ENCODE measurements at regions not wholly inside any gene's neighbourhood (a gene's known extent, or its start where the extent isn't known, plus 50 kb on each side); places are given as distances from the start of the nearest gene placed in this dataset.

- H3K27ac ChIP-seq, result no peak overlapping the region
- H3K27me3 ChIP-seq, result no peaks in the 10 kb centered on the region
- in situ Hi-C loops (cut with MboI; ENCODE audit: low pct_ligation_motif_present in 1 of 4, low pct_unique_long_range_greater_than_20kb in 1 of 4, low sequenced_read_pairs in 3 of 4), result no loop called here
- H3K4me3 ChIP-seq, result no peak overlapping the region
- TF ChIP-seq EP300 (IDR thresholded peaks at IDR 0.05; ENCODE audit: low read depth), result no peak
- TF ChIP-seq POLR2A (IDR thresholded peaks at IDR 0.05), result no peak
- no peak for TF ChIP-seq CTCF (IDR thresholded peaks at IDR 0.05)
- TF ChIP-seq POLR2AphosphoS5 (IDR thresholded peaks at IDR 0.05), result no peak
- intact Hi-C loops (cut with DNase I; ENCODE audit: low total_unique reads), result no loop called here
- H3K9me3 ChIP-seq, result no peaks in the 10 kb centered on the region
- 59 to 62% methylated on average over 1 of the region's 1 CpG for WGBS, 2 donors (ENCODE audit: low coverage in 1 of 2)
- H3K4me1 ChIP-seq, result no peaks in the 10 kb centered on the region
- DNase-seq, result no peak
- H3K36me3 ChIP-seq, result no peaks in the 10 kb centered on the region
Observed at GRCh38 chr11:109193880-109194279, 228.1 kb upstream of the C11orf87 start.

- intact Hi-C loops (cut with DNase I; ENCODE audit: low total_unique reads) (no loop called here), in situ Hi-C loops (cut with MboI; ENCODE audit: low pct_ligation_motif_present in 1 of 4, low pct_unique_long_range_greater_than_20kb in 1 of 4, low sequenced_read_pairs in 3 of 4) (no loop called here)
- Histone ChIP-seq H3K27ac (no peak overlapping the region), H3K4me3 (no peak overlapping the region), H3K27me3 (no peaks in the 10 kb centered on the region), H3K36me3 (no peaks in the 10 kb centered on the region), H3K9me3 (no peaks in the 10 kb centered on the region), H3K4me1 (no peaks in the 10 kb centered on the region)
- 86 to 87% methylated on average over 2 of the region's 2 CpGs for WGBS, 2 donors (ENCODE audit: low coverage in 1 of 2)
- TF ChIP-seq POLR2A (IDR thresholded peaks at IDR 0.05) (no peak), POLR2AphosphoS5 (IDR thresholded peaks at IDR 0.05) (no peak), EP300 (IDR thresholded peaks at IDR 0.05; ENCODE audit: low read depth) (no peak), CTCF (IDR thresholded peaks at IDR 0.05) (no peak)
- DNase-seq, result no peak
Observed at GRCh38 chr11:109196016-109196415, 226.0 kb upstream of the C11orf87 start.

- TF ChIP-seq POLR2A (IDR thresholded peaks at IDR 0.05) (no peak), EP300 (IDR thresholded peaks at IDR 0.05; ENCODE audit: low read depth) (no peak), CTCF (IDR thresholded peaks at IDR 0.05) (no peak), POLR2AphosphoS5 (IDR thresholded peaks at IDR 0.05) (no peak)
- H3K36me3 ChIP-seq, result no peaks in the 10 kb centered on the region
- no peaks in the 10 kb centered on the region for H3K9me3 ChIP-seq
- no peak for DNase-seq
- intact Hi-C loops (cut with DNase I; ENCODE audit: low total_unique reads), result no loop called here
- H3K27ac ChIP-seq, result no peak overlapping the region
- H3K4me1 ChIP-seq, result no peaks in the 10 kb centered on the region
- WGBS, 2 donors (ENCODE audit: low coverage in 1 of 2), result 65 to 82% methylated on average over 1 of the region's 1 CpG
- in situ Hi-C loops (cut with MboI; ENCODE audit: low pct_ligation_motif_present in 1 of 4, low pct_unique_long_range_greater_than_20kb in 1 of 4, low sequenced_read_pairs in 3 of 4), result no loop called here
- H3K4me3 ChIP-seq, result no peak overlapping the region
- H3K27me3 ChIP-seq, result no peaks in the 10 kb centered on the region
Observed at GRCh38 chr11:109197656-109198055, 224.3 kb upstream of the C11orf87 start.

GRCh38 chr11:109203176-109203575, 218.8 kb upstream of the C11orf87 start:
- no peak overlapping the region for H3K4me3 ChIP-seq
- H3K27ac ChIP-seq, result no peak overlapping the region
- intact Hi-C loops (cut with DNase I; ENCODE audit: low total_unique reads), result no loop called here
- TF ChIP-seq CTCF (IDR thresholded peaks at IDR 0.05) (no peak), POLR2AphosphoS5 (IDR thresholded peaks at IDR 0.05) (no peak), POLR2A (IDR thresholded peaks at IDR 0.05) (no peak), EP300 (IDR thresholded peaks at IDR 0.05; ENCODE audit: low read depth) (no peak)
- in situ Hi-C loops (cut with MboI; ENCODE audit: low pct_ligation_motif_present in 1 of 4, low pct_unique_long_range_greater_than_20kb in 1 of 4, low sequenced_read_pairs in 3 of 4), result no loop called here
- no peaks in the 10 kb centered on the region for H3K27me3 ChIP-seq
- H3K36me3 ChIP-seq, result no peaks in the 10 kb centered on the region
- H3K4me1 ChIP-seq, result no peaks in the 10 kb centered on the region
- DNase-seq, result no peak
- 36 to 78% methylated on average over 1 of the region's 1 CpG for WGBS, 2 donors (ENCODE audit: low coverage in 1 of 2)
- H3K9me3 ChIP-seq, result no peaks in the 10 kb centered on the region

All from transverse colon (tissue), 4 donors.